Endothelial cell of umbilical vein (primary cell): ENCODE measurements at regions not wholly inside any gene's neighbourhood (a gene's known extent, or its start where the extent isn't known, plus 50 kb on each side); places are given as distances from the start of the nearest gene placed in this dataset.

Experiments used
- BruUV-seq: library from RNA; stranded (reverse); fragments of 400-500 nt; replicated peaks from 2 replicates; lab custom pipeline; 2021; lab: Mats Ljungman, UMichigan
- CTCF ChIA-PET: fragments of 300-600, 350-600 bp; sonication (Branson Sonifier 250); formaldehyde crosslinking; loops from one replicate; lab custom pipeline; 2021; ENCODE audit warnings: antibody characterized with exemption, inconsistent platforms; lab: Charles Lee
- POLR2A ChIA-PET: fragments of 300-600, 350-600 bp; sonication (Branson Sonifier 250); formaldehyde crosslinking; loops from one replicate; lab custom pipeline; 2021; ENCODE audit warnings: antibody characterized with exemption, inconsistent platforms; lab: Charles Lee
- DNase-seq: peaks from one replicate; pipeline ENCODE4 v3.0.0-alpha.2; 2011; ENCODE audit warnings: low read depth, low spot score
- FAIRE-seq: peaks from 2 replicates; lab custom pipeline; 2011; peaks lifted over from hg19 to GRCh38; lab: Jason Lieb, UNC
- H2AFZ ChIP-seq: 2 replicates; pipeline ENCODE4 v1.6.0; 2012; ENCODE audit warnings: low read depth, low read length, control low read depth, inconsistent platforms
- H3K27ac ChIP-seq: 2 replicates; pipeline ENCODE4 v1.5.1; 2011; ENCODE audit warnings: low read depth, mild to moderate bottlenecking, control low read depth, low read length, moderate library complexity; ENCODE audit not compliant: insufficient read depth
- H3K27me3 ChIP-seq, 2 experiments: 2 replicates each; pipeline versions ENCODE4 v1.6.0 to v1.6.1; 2011; ENCODE audit warnings: low read length in 2 of 2, mixed read lengths in 1 of 2; ENCODE audit not compliant: control insufficient read depth in 2 of 2, insufficient read depth in 2 of 2
- H3K36me3 ChIP-seq, 2 experiments: 2 replicates in 1 of 2; 3 replicates in 1 of 2; pipeline ENCODE4 v1.5.1; 2011; ENCODE audit warnings: low read length in 2 of 2, mild to moderate bottlenecking in 1 of 2, moderate library complexity in 1 of 2; ENCODE audit not compliant: control insufficient read depth in 2 of 2, insufficient read depth in 2 of 2; ENCODE audit errors: extremely low read depth in 1 of 2
- H3K4me1 ChIP-seq: 3 replicates; pipeline ENCODE4 v1.5.1; 2011; ENCODE audit warnings: mild to moderate bottlenecking, low read length; ENCODE audit not compliant: control insufficient read depth, insufficient read depth; ENCODE audit errors: extremely low read depth
- H3K4me2 ChIP-seq: 2 replicates; pipeline ENCODE4 v1.6.1; 2011; ENCODE audit warnings: low read length, control low read depth, mixed read lengths; ENCODE audit not compliant: insufficient read depth
- H3K4me3 ChIP-seq, 3 experiments: fragments of 200-600 bp in 1 of 3; sonication (generic), shearing (Covaris generic) in 1 of 3; replicated peaks in 1 of 3; 2 replicates each; pipeline ENCODE4 v1.5.1; 2011 to 2016; ENCODE audit warnings: control low read depth in 3 of 3, low read length in 3 of 3, mild to moderate bottlenecking in 2 of 3, inconsistent platforms in 1 of 3, low read depth in 1 of 3, moderate library complexity in 1 of 3; ENCODE audit not compliant: insufficient read depth in 1 of 3
- H3K79me2 ChIP-seq: 2 replicates; pipeline ENCODE4 v1.6.0; 2012; ENCODE audit warnings: low read length, inconsistent platforms; ENCODE audit not compliant: control insufficient read depth, insufficient read depth
- H3K9ac ChIP-seq: replicated peaks from 2 replicates; pipeline ENCODE3; 2011; ENCODE audit warnings: low read length, control low read depth; ENCODE audit not compliant: insufficient read depth; ENCODE audit errors: extremely low read depth
- H3K9me1 ChIP-seq: replicated peaks from 3 replicates; pipeline ENCODE4 v1.6.0; 2011; ENCODE audit warnings: mild to moderate bottlenecking, low read length; ENCODE audit not compliant: control insufficient read depth, insufficient read depth; ENCODE audit errors: extremely low read depth
- H3K9me3 ChIP-seq: replicated peaks from 2 replicates; pipeline ENCODE4 v1.5.1; 2012; ENCODE audit warnings: low read length, inconsistent platforms; ENCODE audit not compliant: control insufficient read depth, insufficient read depth
- H4K20me1 ChIP-seq: replicated peaks from 2 replicates; pipeline ENCODE3; 2011; ENCODE audit warnings: mild to moderate bottlenecking, low read length; ENCODE audit not compliant: control insufficient read depth, insufficient read depth; ENCODE audit errors: extremely low read depth
- EZH2 ChIP-seq: IDR thresholded peaks from 2 replicates; pipeline ENCODE4 v1.6.1; 2012; ENCODE audit warnings: borderline replicate concordance, low read depth, mild to moderate bottlenecking, moderate library complexity, low read length, inconsistent platforms; ENCODE audit not compliant: severe bottlenecking
- FOS ChIP-seq: IDR thresholded peaks from 2 replicates; pipeline ENCODE4 v1.6.1; 2011; ENCODE audit warnings: mild to moderate bottlenecking, low read length, moderate library complexity, borderline replicate concordance; ENCODE audit not compliant: insufficient read depth
- GATA2 ChIP-seq: IDR thresholded peaks from 2 replicates; pipeline ENCODE4 v1.7.0; 2011; ENCODE audit warnings: low read depth, mild to moderate bottlenecking, moderate library complexity, mixed read lengths, low read length; ENCODE audit not compliant: insufficient read length, insufficient read depth
- JUN ChIP-seq: IDR thresholded peaks from 2 replicates; pipeline ENCODE4 v1.6.1; 2011; ENCODE audit warnings: borderline replicate concordance, low read depth; ENCODE audit not compliant: insufficient read length, insufficient read depth
- MYC ChIP-seq: IDR thresholded peaks from one replicate; pipeline ENCODE4 v1.6.1; 2011; ENCODE audit warnings: mild to moderate bottlenecking, low read depth, low read length
- POLR2A ChIP-seq: IDR thresholded peaks from 2 replicates; pipeline ENCODE4 v1.6.1; 2012; ENCODE audit warnings: low read depth, mild to moderate bottlenecking, control low read depth, low read length
- POLR2AphosphoS5 ChIP-seq: IDR thresholded peaks from 2 replicates; pipeline ENCODE4 v1.6.1; 2012; ENCODE audit warnings: low read depth, mild to moderate bottlenecking, control low read depth, low read length, moderate library complexity; ENCODE audit not compliant: insufficient read depth
- dilution Hi-C: fragments of 300-500 bp; cut with MboI; formaldehyde crosslinking; loops from one replicate; pipeline ENCODE4 v1.15.0; 2019; ENCODE audit warnings: low sequenced_read_pairs; ENCODE audit not compliant: extremely low pct_ligation_motif_present
- intact Hi-C: fragments of 100-400 bp; cut with micrococcal nuclease; formaldehyde crosslinking; loops from one replicate; pipeline ENCODE4 v1.10.0; 2022
- TF ChIP-seq, protein P1 (sequence below): IDR thresholded peaks from 2 replicates; pipeline ENCODE4 v1.6.1; 2011; ENCODE audit not compliant: insufficient read depth, insufficient read length
- TF ChIP-seq, protein P2 (sequence below), 2 donors: IDR thresholded peaks; 1 replicate in 1 of 2; 2 replicates in 1 of 2; pipeline ENCODE4 v1.5.1; 2011; ENCODE audit warnings: low read length in 2 of 2, mild to moderate bottlenecking in 2 of 2, moderate library complexity in 2 of 2, control low read depth in 1 of 2, inconsistent platforms in 1 of 2, low read depth in 1 of 2; ENCODE audit not compliant: insufficient read depth in 1 of 2; ENCODE audit errors: extremely low read depth in 1 of 2

DNA sequence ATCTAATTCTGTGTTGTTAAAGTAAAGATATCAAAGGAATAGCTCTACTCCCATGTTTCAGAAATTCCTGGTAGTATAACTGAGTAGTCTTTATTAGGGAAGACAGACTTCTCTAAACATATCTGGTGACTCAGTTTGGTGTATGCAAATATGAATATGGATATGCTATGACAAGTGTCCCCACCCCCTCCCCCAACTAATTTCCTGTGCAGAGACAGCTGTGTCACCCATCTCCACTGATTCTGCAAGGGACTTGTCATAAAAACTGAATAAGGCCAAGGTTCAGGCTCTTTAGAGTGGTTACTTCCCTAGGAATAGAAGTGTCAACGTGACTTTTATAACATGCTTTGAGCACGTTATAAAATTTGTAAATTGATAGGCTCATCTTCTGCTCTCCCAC is 429.1 kb downstream of the DAD1 start:
- no peak for TF ChIP-seq POLR2AphosphoS5
- TF ChIP-seq, protein P1, sequence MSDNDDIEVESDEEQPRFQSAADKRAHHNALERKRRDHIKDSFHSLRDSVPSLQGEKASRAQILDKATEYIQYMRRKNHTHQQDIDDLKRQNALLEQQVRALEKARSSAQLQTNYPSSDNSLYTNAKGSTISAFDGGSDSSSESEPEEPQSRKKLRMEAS = no peak
- TF ChIP-seq POLR2A = no peak
- Histone ChIP-seq H4K20me1 (no peaks in the 10 kb centered on the region), H2AFZ (no peak overlapping the region), H3K9me3 (no peaks in the 10 kb centered on the region), H3K79me2 (no peaks in the 10 kb centered on the region), H3K9me1 (no peaks in the 10 kb centered on the region), H3K4me2 (no peak overlapping the region), H3K4me1 (peaks cover 3% of the 10 kb centered on the region), H3K27me3 (peaks cover 8 to 13% of the 10 kb centered on the region in 2 experiments), H3K9ac (no peak overlapping the region), H3K4me3 (no peak overlapping the region), H3K27ac (no peak overlapping the region), H3K36me3 (no peaks in the 10 kb centered on the region)
- ChIA-PET POLR2A (no interaction called here), CTCF (interaction anchor here (2.5 kb wide), 1 partner anchor 41 kb away, joined by 11 read pairs; no protein-coding TSS in a partner anchor)
- peak; percentile 21 for FAIRE-seq
- no peak for DNase-seq
- intact Hi-C loops = no loop called here
- no TSS peak for BruUV-seq
- dilution Hi-C loops = no loop called here

DNA sequence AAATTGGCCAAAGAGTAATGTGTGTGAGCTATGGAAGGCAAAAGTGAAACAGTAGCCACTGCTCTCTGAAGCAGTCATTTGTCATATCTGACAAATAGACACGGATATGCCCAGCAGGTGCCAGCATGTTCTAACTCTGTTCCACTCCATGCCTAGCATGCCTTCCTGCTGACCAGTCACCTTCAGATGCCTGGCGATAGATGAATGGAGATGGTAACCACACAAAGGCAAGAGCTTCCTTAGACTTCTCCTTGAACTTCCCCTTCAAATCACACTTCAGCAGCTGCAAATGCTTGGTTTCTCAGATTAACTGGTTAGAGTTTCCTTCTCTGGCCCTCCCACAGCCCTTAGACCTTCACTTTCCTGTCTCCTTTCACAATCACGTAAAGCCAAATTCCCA is 429.9 kb downstream of the DAD1 start:
- no peak for TF ChIP-seq FOS
- TF ChIP-seq POLR2AphosphoS5 = no peak
- TF ChIP-seq EZH2 = no peak
- no peak for TF ChIP-seq MYC
- TF ChIP-seq GATA2 = no peak
- TF ChIP-seq, protein P2, sequence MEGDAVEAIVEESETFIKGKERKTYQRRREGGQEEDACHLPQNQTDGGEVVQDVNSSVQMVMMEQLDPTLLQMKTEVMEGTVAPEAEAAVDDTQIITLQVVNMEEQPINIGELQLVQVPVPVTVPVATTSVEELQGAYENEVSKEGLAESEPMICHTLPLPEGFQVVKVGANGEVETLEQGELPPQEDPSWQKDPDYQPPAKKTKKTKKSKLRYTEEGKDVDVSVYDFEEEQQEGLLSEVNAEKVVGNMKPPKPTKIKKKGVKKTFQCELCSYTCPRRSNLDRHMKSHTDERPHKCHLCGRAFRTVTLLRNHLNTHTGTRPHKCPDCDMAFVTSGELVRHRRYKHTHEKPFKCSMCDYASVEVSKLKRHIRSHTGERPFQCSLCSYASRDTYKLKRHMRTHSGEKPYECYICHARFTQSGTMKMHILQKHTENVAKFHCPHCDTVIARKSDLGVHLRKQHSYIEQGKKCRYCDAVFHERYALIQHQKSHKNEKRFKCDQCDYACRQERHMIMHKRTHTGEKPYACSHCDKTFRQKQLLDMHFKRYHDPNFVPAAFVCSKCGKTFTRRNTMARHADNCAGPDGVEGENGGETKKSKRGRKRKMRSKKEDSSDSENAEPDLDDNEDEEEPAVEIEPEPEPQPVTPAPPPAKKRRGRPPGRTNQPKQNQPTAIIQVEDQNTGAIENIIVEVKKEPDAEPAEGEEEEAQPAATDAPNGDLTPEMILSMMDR (IDR thresholded peaks at IDR 0.05; ENCODE audit: extremely low read depth in 1 of 2, insufficient read depth in 1 of 2, low read depth in 1 of 2, low read length in 2 of 2) = no peak
- TF ChIP-seq, protein P1 = no peak
- TF ChIP-seq JUN = no peak
- no peak for TF ChIP-seq POLR2A
- ChIA-PET CTCF (interaction anchor here (1.1 to 2.5 kb wide), 2 partner anchors 9 to 42 kb away, joined by 3 to 11 read pairs; no protein-coding TSS in a partner anchor), POLR2A (no interaction called here)
- intact Hi-C loops = no loop called here
- no TSS peak for BruUV-seq
- FAIRE-seq (no peak), DNase-seq (no peak)
- Histone ChIP-seq H2AFZ (no peak overlapping the region), H3K27me3 (peaks cover 8 to 13% of the 10 kb centered on the region in 2 experiments), H3K9me3 (no peaks in the 10 kb centered on the region), H3K4me1 (no peaks in the 10 kb centered on the region), H3K36me3 (no peaks in the 10 kb centered on the region), H3K9me1 (no peaks in the 10 kb centered on the region), H3K4me3 (no peak overlapping the region), H4K20me1 (no peaks in the 10 kb centered on the region), H3K4me2 (no peak overlapping the region), H3K79me2 (no peaks in the 10 kb centered on the region), H3K9ac (no peak overlapping the region), H3K27ac (no peak overlapping the region)
- dilution Hi-C loops = no loop called here
